BE2C (cell line): ENCODE measurements at regions not wholly inside any gene's neighbourhood (a gene's known extent, or its start where the extent isn't known, plus 50 kb on each side); places are given as distances from the start of the nearest gene placed in this dataset.

Experiments
- DNase-seq: peaks from one replicate; pipeline ENCODE4 v3.0.0-alpha.2; 2020
- H3K27me3 ChIP-seq: fragments of 250-450 bp; sonication (Bioruptor Pico); 2 replicates; pipeline ENCODE4 v1.5.1; 2020; ENCODE audit warnings: mild to moderate bottlenecking
- H3K36me3 ChIP-seq: fragments of 250-450 bp; sonication (Bioruptor Pico); 2 replicates; pipeline ENCODE4 v1.5.1; 2020; ENCODE audit warnings: mild to moderate bottlenecking
- H3K4me1 ChIP-seq: fragments of 250-450 bp; sonication (Bioruptor Pico); 2 replicates; pipeline ENCODE4 v1.5.1; 2020
- H3K4me3 ChIP-seq: 2 replicates; pipeline ENCODE4 v1.5.1; 2011; ENCODE audit warnings: low read depth, low read length
- H3K9me3 ChIP-seq: fragments of 250-450 bp; sonication (Bioruptor Pico); 2 replicates; pipeline ENCODE4 v1.5.1; 2020
- TF ChIP-seq, protein P1 (sequence below): IDR thresholded peaks from 2 replicates; pipeline ENCODE4 v1.5.1; 2012; ENCODE audit warnings: mild to moderate bottlenecking, low read depth, low read length

GRCh38 chr20:48287021-48287494, 501.8 kb upstream of the SULF2 start:
- H3K4me3 ChIP-seq, result no peak overlapping the region
- H3K27me3 ChIP-seq, result no peaks in the 10 kb centered on the region
- no peaks in the 10 kb centered on the region for H3K9me3 ChIP-seq
- H3K36me3 ChIP-seq, result no peaks in the 10 kb centered on the region
- H3K4me1 ChIP-seq, result peaks cover 14% of the 10 kb centered on the region
- no peak for DNase-seq
- TF ChIP-seq, protein P1, sequence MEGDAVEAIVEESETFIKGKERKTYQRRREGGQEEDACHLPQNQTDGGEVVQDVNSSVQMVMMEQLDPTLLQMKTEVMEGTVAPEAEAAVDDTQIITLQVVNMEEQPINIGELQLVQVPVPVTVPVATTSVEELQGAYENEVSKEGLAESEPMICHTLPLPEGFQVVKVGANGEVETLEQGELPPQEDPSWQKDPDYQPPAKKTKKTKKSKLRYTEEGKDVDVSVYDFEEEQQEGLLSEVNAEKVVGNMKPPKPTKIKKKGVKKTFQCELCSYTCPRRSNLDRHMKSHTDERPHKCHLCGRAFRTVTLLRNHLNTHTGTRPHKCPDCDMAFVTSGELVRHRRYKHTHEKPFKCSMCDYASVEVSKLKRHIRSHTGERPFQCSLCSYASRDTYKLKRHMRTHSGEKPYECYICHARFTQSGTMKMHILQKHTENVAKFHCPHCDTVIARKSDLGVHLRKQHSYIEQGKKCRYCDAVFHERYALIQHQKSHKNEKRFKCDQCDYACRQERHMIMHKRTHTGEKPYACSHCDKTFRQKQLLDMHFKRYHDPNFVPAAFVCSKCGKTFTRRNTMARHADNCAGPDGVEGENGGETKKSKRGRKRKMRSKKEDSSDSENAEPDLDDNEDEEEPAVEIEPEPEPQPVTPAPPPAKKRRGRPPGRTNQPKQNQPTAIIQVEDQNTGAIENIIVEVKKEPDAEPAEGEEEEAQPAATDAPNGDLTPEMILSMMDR, result no peak

DNA sequence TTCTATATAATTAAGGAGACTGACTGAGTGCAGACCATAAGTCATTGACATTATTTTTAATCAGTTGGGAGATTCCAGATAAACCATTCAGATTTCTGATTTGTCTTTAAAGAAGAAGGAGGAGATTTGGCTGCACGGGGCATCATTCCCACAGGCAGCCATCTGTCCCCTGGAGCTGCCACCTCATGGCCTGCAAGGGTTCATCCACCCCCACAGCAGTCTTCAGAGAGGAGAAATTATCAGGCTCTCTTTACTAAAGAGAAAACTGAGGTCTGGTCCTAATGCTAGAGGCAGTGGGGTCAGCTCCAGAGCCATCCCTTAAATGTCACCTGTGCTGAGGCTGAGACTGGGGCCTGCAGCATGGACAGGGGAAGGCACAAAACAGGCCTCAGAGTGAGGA, 501.3 kb upstream of the SULF2 start:
- TF ChIP-seq, protein P1, result no peak
- Histone ChIP-seq H3K4me3 (no peak overlapping the region), H3K4me1 (peaks cover 18% of the 10 kb centered on the region), H3K36me3 (no peaks in the 10 kb centered on the region), H3K27me3 (no peaks in the 10 kb centered on the region), H3K9me3 (no peaks in the 10 kb centered on the region)
- DNase-seq, result no peak

- TF ChIP-seq, protein P1, result no peak
- no peak for DNase-seq
- H3K36me3 ChIP-seq, result no peaks in the 10 kb centered on the region
- H3K9me3 ChIP-seq, result no peaks in the 10 kb centered on the region
- H3K27me3 ChIP-seq, result no peaks in the 10 kb centered on the region
- no peak overlapping the region for H3K4me3 ChIP-seq
- peaks cover 20% of the 10 kb centered on the region for H3K4me1 ChIP-seq
Observed at GRCh38 chr20:48285656-48286055, 500.4 kb upstream of the SULF2 start.

DNA sequence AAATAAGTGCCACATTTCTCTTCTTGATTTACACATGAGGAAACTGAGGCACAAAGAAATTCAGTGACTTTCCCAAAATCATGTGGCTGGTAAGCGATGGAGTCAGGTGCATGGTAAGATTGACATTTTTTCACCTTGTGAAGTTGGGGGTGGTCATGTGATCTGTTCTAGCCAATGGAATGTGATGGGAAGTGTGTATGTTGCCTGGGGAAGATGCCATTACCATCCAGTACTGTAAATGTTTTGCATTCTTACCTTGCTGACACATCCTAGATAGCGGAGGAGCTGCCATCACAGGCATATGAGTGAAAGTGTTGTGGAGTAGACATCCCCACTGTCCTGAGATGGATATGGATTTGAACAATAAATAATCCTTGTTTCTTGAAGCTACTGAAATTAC, 499.6 kb upstream of the SULF2 start:
- Histone ChIP-seq H3K27me3 (no peaks in the 10 kb centered on the region), H3K9me3 (no peaks in the 10 kb centered on the region), H3K36me3 (no peaks in the 10 kb centered on the region), H3K4me3 (no peak overlapping the region), H3K4me1 (peaks cover 20% of the 10 kb centered on the region)
- no peak for DNase-seq
- TF ChIP-seq, protein P1, result no peak

DNA sequence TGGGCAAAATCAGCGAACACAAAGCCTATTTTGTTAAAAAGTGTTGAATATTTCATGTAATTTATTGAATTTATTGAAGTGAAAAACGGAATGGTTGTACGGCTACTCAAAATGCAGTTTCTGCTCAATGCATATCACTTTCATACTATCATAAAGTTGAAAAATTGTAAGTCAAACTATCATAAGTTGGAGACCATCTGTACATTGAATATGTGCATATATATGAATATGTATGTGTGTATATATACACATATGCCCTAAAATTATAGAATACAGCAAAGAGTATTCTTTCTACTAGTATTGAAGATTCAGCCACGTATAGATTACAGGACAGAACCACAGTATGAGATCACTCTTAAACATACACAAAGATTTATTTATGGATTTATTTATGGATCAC, 499.0 kb upstream of the SULF2 start:
- TF ChIP-seq, protein P1, result no peak
- H3K9me3 ChIP-seq, result no peaks in the 10 kb centered on the region
- H3K4me3 ChIP-seq, result no peak overlapping the region
- no peak for DNase-seq
- H3K36me3 ChIP-seq, result no peaks in the 10 kb centered on the region
- peaks cover 20% of the 10 kb centered on the region for H3K4me1 ChIP-seq
- H3K27me3 ChIP-seq, result no peaks in the 10 kb centered on the region

- Histone ChIP-seq H3K36me3 (no peaks in the 10 kb centered on the region), H3K4me1 (peaks cover 20% of the 10 kb centered on the region), H3K4me3 (no peak overlapping the region), H3K27me3 (no peaks in the 10 kb centered on the region), H3K9me3 (no peaks in the 10 kb centered on the region)
- TF ChIP-seq, protein P1, result no peak
- no peak for DNase-seq
Observed at GRCh38 chr20:48283470-48284110, 498.3 kb upstream of the SULF2 start.
